Stomach (tissue), 4 donors: ENCODE measurements at regions not wholly inside any gene's neighbourhood (a gene's known extent, or its start where the extent isn't known, plus 50 kb on each side); places are given as distances from the start of the nearest gene placed in this dataset.

Experiments used
- EP300 ChIP-seq: sonication (generic); formaldehyde crosslinking; IDR thresholded peaks from one replicate; pipeline ENCODE4 v1.6.1; 2017; ENCODE audit warnings: antibody characterized with exemption
- TF ChIP-seq, protein P1 (sequence below), 7 experiments: fragments of 450-650 bp in 4 of 7; fragments of 200-600 bp in 3 of 7; sonication (generic) in 3 of 7; IDR thresholded peaks; one replicate each; pipeline ENCODE4 v1.5.1; 2016 to 2019; ENCODE audit warnings: antibody characterized with exemption in 7 of 7, control low read depth in 2 of 7, mild to moderate bottlenecking in 1 of 7

DNA sequence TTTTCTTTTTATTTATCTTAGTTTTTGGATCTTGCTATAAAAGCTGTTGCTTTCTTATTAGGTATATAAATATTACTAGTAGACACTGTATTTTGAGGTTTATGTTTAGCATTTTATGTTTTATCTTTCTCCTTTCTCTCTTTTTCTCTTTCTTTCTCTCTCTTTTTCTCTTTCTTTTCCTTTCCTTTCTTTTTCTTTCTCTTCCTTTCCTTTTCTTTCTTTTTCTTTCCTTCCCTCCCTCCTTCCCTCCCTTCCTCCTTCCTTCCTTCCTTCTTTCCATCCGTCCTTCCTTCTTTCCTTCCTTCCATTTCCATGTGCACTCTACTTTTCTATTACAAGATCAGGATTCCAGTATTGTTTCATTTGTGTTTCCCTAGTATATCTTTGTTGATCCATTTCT is 814.8 kb downstream of the KCNJ3 start:
- TF ChIP-seq, protein P1, sequence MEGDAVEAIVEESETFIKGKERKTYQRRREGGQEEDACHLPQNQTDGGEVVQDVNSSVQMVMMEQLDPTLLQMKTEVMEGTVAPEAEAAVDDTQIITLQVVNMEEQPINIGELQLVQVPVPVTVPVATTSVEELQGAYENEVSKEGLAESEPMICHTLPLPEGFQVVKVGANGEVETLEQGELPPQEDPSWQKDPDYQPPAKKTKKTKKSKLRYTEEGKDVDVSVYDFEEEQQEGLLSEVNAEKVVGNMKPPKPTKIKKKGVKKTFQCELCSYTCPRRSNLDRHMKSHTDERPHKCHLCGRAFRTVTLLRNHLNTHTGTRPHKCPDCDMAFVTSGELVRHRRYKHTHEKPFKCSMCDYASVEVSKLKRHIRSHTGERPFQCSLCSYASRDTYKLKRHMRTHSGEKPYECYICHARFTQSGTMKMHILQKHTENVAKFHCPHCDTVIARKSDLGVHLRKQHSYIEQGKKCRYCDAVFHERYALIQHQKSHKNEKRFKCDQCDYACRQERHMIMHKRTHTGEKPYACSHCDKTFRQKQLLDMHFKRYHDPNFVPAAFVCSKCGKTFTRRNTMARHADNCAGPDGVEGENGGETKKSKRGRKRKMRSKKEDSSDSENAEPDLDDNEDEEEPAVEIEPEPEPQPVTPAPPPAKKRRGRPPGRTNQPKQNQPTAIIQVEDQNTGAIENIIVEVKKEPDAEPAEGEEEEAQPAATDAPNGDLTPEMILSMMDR (IDR thresholded peaks at IDR 0.05): no peak
- no peak for TF ChIP-seq EP300
